Fibroblast of skin of back (primary cell): ENCODE measurements at regions not wholly inside any gene's neighbourhood (a gene's known extent, or its start where the extent isn't known, plus 50 kb on each side); places are given as distances from the start of the nearest gene placed in this dataset.

Experiments used
- DNase-seq: peaks from one replicate; pipeline ENCODE4 v3.0.0-alpha.2; 2013

DNA sequence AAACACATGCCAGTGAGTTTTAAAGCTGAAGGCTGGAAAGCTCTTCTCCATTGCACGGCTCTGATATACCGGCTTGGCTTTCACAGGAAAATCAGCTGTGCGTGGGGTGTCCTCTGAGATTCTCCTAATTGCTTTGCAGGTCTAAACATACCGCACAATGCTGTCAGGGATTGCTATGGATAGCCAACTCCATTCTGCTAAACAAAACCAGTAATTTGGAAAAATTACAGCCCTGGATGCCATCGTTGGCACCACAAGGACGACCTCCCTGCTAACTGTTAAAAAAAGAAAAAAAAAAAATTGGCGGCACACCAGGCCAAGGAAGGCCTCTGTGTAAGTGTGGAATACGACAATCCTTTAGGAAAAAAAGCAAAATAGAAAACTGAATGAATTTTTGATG is 118.6 kb upstream of the ADARB2 start:
- DNase-seq, result no peak

- no peak for DNase-seq
These were observed 116.9 kb upstream of the ADARB2 start for GRCh38 chr10:1854271-1854670.

DNA sequence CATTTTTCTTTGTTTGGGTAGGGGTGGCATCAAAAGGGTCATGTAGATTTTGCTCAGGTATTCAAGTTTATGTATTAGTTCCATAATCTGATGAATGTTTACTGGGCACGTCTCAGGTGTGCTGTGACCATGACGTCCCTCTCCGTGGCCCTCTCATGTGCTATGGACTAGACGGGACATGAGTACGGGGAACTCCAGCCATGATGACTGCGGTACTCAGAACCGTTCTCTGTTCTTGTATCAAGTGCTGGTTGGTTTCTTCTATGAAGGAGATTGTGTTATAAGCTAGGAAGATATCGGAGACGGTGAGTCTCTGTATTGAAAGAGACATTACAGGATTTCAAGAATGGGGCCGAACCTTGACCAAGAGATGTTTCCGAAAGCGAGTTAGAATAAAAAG is 116.5 kb upstream of the ADARB2 start:
- DNase-seq, result no peak

GRCh38 chr10:1852841-1853240 is 115.5 kb upstream of the ADARB2 start:
- DNase-seq, result no peak

DNA sequence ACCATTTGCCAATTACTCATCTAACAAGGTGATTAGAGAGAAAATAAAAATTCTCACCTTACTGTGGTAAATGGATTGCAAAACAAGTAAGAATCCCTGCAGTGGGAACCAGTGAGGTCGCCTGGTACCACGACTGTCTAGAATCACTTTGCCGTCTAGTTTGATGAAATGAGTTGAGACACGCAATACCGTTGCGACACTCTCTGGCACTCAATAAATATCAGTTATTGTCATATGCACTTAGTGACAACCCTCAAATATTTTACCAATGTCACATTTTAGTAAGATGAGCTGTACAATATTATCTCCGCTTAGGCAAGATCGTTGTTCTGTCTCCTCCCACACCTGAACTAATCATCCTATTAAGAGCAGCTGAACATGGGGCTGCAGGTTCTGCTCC is 114.4 kb upstream of the ADARB2 start:
- no peak for DNase-seq

GRCh38 chr10:1850971-1851527 is 113.7 kb upstream of the ADARB2 start:
- DNase-seq, result no peak

DNA sequence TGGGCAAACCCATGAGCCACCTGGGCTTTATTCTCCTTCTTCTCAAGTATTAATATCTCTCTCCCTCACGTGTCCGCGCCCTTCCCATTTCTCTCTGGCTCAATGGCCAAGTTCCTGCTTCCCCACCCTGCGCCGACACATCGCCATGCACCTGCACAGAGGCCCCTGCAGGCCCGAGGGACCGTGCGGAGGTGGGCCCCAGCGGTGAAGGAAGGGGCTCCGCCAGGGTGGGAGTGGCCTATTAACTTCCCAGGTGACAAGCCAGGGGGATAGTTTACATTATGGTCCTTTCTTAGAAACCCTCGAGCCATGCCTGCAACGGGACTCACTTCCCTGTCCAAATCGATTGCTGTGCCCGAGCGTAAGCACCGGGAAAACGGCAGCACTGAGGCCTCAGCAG is 110.0 kb upstream of the ADARB2 start:
- DNase-seq, result no peak

DNA sequence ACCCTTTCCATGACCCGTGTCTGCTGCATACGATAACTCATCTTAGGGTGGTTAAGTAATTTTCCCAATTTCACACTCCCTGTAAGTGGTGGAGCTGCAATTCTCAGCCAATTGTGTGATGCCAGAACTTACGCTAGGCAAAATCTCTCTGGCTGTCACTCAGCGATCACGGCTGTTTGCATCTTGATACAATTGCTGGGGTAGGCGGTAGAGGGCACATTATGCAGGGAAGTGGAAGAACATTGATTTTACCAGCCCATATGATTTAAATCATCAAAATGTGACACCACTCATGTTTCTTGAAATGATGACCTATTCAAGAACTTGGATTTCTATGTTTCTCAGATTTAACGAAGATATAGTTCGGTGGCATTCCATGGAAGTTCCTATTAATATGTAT is 108.7 kb upstream of the ADARB2 start:
- DNase-seq, result no peak

DNA sequence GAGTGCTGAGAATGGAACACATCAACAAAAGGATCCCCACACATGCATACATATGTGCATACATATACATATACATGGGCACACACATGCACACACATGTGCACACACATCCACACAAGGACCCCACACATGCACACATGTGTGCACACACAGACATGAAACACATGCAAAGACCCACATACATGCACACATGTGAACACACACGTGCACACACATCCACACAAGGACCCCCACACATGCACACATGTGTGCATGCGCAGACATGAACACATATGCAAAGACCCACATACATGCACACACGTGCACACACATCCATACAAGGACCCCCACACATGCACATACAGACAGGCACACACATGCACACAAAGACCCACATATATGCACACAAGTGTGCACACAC is 104.4 kb upstream of the ADARB2 start:
- no peak for DNase-seq

DNA sequence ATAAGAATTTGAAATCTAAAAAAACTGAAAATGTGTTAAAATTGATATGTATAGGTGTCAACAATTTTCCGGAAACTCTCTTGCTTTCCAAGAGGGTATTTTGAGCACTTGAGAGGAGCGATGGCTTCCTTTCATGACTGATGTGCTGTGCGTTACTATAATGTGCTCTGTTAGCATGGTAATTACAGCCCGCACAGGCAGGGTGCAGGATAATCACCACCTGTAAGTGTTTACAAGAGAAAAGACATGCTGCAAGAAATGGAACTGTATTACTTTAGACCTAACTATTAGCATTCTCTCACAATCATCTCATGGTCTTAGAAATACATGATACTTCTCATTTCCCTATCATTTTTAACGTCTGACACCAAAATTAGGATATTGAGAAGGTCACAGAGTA is 92.4 kb upstream of the ADARB2 start:
- no peak for DNase-seq

- no peak for DNase-seq
These were observed 87.6 kb upstream of the ADARB2 start for GRCh38 chr10:1824928-1825327.

GRCh38 chr10:1814556-1814955 is 77.2 kb upstream of the ADARB2 start:
- no peak for DNase-seq

- no peak for DNase-seq
These were observed 71.9 kb upstream of the ADARB2 start for GRCh38 chr10:1809139-1809741.

- no peak for DNase-seq
These were observed 70.6 kb upstream of the ADARB2 start for GRCh38 chr10:1807924-1808323.

GRCh38 chr10:1807196-1807595 is 69.9 kb upstream of the ADARB2 start:
- no peak for DNase-seq

GRCh38 chr10:1802413-1802812 is 65.1 kb upstream of the ADARB2 start:
- no peak for DNase-seq

GRCh38 chr10:1788401-1788800 is 51.1 kb upstream of the ADARB2 start:
- DNase-seq, result no peak
